ENCODE measurements at regions not wholly inside any gene's neighbourhood (a gene's known extent, or its start where the extent isn't known, plus 50 kb on each side); places are given as distances from the start of the nearest gene placed in this dataset.

DNA sequence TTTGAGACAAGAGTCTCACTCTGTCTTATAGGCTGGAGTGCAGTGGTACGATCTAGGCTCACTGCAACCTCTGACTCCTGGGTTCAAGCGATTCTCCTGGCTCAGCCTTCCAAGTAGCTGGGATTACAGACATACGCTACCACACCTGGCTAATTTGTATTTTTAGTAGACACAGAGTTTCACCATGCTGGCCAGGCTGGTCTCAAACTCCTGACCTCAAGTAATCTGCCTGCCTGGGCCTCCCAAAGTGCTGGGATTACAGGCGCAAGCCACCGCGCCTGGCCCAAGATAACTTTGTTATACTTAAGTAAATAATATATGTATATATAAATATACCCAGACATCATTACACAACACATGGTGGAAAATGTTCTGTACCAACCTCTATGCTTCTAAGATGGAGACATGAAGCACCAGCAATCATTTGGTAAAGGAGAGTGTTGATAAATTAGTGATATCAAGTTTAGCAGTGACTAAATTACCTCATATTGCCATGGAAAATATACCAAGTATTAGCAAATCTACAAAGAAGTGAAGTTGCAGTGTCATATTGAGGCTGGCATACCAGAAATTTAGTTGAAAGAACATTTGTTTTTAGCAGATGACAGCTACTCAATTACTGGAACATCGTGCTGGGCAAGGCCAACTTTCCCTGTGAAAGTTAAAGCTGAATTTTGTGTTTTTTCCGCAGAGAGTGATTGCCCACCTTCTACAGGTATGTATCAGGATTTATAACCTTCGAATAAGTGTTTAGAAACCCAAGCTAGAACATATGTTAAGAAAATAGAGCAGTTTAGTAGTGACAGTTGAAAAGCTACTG lies 177.7 kb downstream of the MYCN start:
- Histone ChIP-seq H3K27me3 (ENCODE audit: insufficient read depth, low read length) (no peaks in the 10 kb centered on the region), H3K79me2 (ENCODE audit: insufficient read depth, low read length) (no peaks in the 10 kb centered on the region), H2AFZ (ENCODE audit: low read length) (no peak overlapping the region), H3K27ac (ENCODE audit: low read depth, low read length, poor library complexity, severe bottlenecking) (no peak overlapping the region), H3K9me2 (ENCODE audit: low read depth, low read length) (no peaks in the 10 kb centered on the region), H3K4me1 (ENCODE audit: insufficient read depth, low read length, severe bottlenecking) (no peaks in the 10 kb centered on the region), H3K36me3 (ENCODE audit: insufficient read depth, low read length) (no peaks in the 10 kb centered on the region), H4K20me1 (ENCODE audit: insufficient read depth, low read length) (no peaks in the 10 kb centered on the region), H3K9me3 (ENCODE audit: low read length) (no peaks in the 10 kb centered on the region), H3K9ac (ENCODE audit: low read length) (no peak overlapping the region), H3F3A (ENCODE audit: insufficient read depth, low read length) (no peaks in the 10 kb centered on the region), H3K4me3 (ENCODE audit: low read depth, low read length, poor library complexity, severe bottlenecking) (no peak overlapping the region), H3K4me2 (ENCODE audit: low read length) (no peak overlapping the region)
- no peak for TF ChIP-seq EZH2 (IDR thresholded peaks at IDR 0.05; ENCODE audit: borderline replicate concordance, low read length)
- no peak for TF ChIP-seq CTCF (IDR thresholded peaks at IDR 0.05; ENCODE audit: low read length)

DNA sequence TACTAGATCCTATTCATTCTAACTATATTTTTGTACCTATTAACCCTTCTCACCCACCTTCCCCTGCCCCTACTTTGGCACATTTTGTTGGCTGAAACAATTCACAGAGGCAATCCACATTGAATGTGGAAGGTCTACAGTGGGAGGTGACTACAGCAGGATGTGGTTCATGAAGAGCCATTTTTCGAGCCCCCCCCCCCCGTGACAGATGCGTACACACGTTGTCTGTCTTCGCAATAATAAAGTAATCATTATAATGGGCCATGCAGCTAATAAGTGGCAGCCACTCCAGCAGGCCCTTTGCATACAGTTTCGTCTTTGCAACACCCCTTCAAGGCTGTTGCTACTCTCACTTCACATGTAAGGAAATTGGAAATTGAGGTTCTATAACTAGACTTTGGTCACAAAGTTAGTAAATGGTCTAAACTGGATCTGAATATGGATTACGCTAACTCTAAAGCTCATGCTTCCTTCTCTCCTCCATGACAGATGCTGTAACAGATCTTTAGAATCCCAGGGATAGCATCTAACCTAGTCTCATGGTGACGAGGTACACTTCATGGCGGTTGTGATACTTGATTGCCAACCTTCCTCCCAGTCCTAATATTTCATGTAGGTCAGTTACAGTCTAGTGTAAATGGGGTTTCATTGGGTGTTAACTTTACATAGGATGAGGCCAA lies 176.8 kb downstream of the MYCN start:
- H3K4me1 ChIP-seq (ENCODE audit: insufficient read depth, low read length, severe bottlenecking) = no peaks in the 10 kb centered on the region
- TF ChIP-seq CTCF (IDR thresholded peaks at IDR 0.05; ENCODE audit: low read length) = no peak
- TF ChIP-seq EZH2 (IDR thresholded peaks at IDR 0.05; ENCODE audit: borderline replicate concordance, low read length) = no peak
- H3K9ac ChIP-seq (ENCODE audit: low read length) = no peak overlapping the region
- no peaks in the 10 kb centered on the region for H3K36me3 ChIP-seq (ENCODE audit: insufficient read depth, low read length)
- H3K4me2 ChIP-seq (ENCODE audit: low read length) = no peak overlapping the region
- H3K4me3 ChIP-seq (ENCODE audit: low read depth, low read length, poor library complexity, severe bottlenecking) = no peak overlapping the region
- H3K9me2 ChIP-seq (ENCODE audit: low read depth, low read length) = no peaks in the 10 kb centered on the region
- no peaks in the 10 kb centered on the region for H3F3A ChIP-seq (ENCODE audit: insufficient read depth, low read length)
- H3K9me3 ChIP-seq (ENCODE audit: low read length) = no peaks in the 10 kb centered on the region
- no peaks in the 10 kb centered on the region for H4K20me1 ChIP-seq (ENCODE audit: insufficient read depth, low read length)
- no peak overlapping the region for H2AFZ ChIP-seq (ENCODE audit: low read length)
- H3K27me3 ChIP-seq (ENCODE audit: insufficient read depth, low read length) = no peaks in the 10 kb centered on the region
- H3K27ac ChIP-seq (ENCODE audit: low read depth, low read length, poor library complexity, severe bottlenecking) = no peak overlapping the region
- no peaks in the 10 kb centered on the region for H3K79me2 ChIP-seq (ENCODE audit: insufficient read depth, low read length)

DNA sequence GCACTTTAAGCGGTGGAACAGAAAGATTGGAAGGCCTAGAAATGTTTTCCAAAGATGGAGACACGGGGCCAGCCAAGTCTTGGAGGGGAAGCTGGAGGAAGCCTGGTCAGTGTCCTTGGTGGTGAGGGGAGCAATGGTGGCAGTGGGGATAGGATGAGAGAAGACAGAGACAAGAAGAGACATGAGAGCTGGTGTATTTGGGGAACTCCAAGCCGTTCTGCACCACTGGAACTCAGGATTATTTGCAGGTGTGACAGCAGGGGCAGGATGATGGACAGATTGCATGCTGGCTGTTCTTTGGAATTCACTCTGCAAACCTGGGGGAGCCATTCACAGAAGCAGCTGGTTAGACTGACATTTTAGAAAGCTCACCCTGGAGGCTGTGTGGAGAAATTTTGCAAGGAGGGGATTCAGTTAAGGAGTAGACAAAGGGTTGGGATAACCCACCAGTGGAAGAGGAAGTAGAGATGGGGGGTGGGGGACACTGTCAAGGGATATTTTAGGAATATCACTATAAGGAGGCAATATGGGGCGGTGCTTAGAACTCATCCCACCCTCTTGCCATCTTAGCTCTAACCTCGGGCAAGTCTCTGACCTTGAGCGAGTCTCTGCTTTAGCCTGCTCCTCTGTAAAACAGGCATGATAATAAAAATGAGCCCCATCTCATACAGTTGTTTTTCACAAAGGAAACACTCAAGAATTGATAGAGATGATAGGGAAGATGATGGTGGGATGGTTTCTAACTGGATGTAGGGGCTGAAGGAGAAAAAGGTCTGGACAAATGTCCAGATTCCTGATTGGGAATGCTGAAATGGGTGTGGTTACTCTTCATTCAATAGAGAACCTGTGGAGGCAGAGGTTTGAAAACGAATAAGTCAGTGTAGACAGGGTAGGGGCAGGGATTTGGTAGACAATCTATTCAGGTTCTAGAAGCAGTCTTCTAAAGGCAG lies 175.8 kb downstream of the MYCN start:
- no peaks in the 10 kb centered on the region for H4K20me1 ChIP-seq (ENCODE audit: insufficient read depth, low read length)
- no peaks in the 10 kb centered on the region for H3K79me2 ChIP-seq (ENCODE audit: insufficient read depth, low read length)
- H3K9me3 ChIP-seq (ENCODE audit: low read length) = no peaks in the 10 kb centered on the region
- no peak overlapping the region for H2AFZ ChIP-seq (ENCODE audit: low read length)
- H3K27me3 ChIP-seq (ENCODE audit: insufficient read depth, low read length) = no peaks in the 10 kb centered on the region
- no peaks in the 10 kb centered on the region for H3K9me2 ChIP-seq (ENCODE audit: low read depth, low read length)
- no peaks in the 10 kb centered on the region for H3K36me3 ChIP-seq (ENCODE audit: insufficient read depth, low read length)
- no peaks in the 10 kb centered on the region for H3F3A ChIP-seq (ENCODE audit: insufficient read depth, low read length)
- H3K4me3 ChIP-seq (ENCODE audit: low read depth, low read length, poor library complexity, severe bottlenecking) = no peak overlapping the region
- no peak overlapping the region for H3K4me2 ChIP-seq (ENCODE audit: low read length)
- TF ChIP-seq CTCF (IDR thresholded peaks at IDR 0.05; ENCODE audit: low read length) = no peak
- no peak for TF ChIP-seq EZH2 (IDR thresholded peaks at IDR 0.05; ENCODE audit: borderline replicate concordance, low read length)
- no peak overlapping the region for H3K27ac ChIP-seq (ENCODE audit: low read depth, low read length, poor library complexity, severe bottlenecking)
- no peak overlapping the region for H3K9ac ChIP-seq (ENCODE audit: low read length)
- H3K4me1 ChIP-seq (ENCODE audit: insufficient read depth, low read length, severe bottlenecking) = no peaks in the 10 kb centered on the region
